ENCODE measurements at regions not wholly inside any gene's neighbourhood (a gene's known extent, or its start where the extent isn't known, plus 50 kb on each side); places are given as distances from the start of the nearest gene placed in this dataset.

DNA sequence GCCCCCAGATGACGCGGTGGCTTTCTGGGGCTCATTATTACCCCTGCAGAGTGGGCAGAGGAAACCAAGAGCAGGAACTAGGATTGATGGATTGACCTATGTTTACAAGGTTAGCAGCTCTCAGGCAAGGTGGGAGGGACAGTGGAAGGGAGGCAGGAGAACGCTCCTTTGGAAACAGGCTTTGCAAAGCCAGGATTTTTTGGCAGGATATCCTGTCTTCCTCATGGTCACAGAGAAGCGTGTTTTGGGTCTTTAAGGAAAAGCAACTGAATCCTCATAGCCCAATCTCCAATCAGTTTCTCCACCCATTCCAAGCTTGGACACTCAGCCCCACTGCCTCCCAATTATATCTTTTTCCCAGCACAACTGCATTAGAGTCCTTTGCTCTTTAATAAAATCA, 105.6 kb upstream of the SOD1 start:
- peaks cover 22 to 46% (median 37%) of the 10 kb centered on the region in 10 experiments for H3K4me1 ChIP-seq
- H3K4me3 ChIP-seq = no peak overlapping the region
- no peak overlapping the region for H3K27ac ChIP-seq
- TF ChIP-seq Cebpa-rat (IDR thresholded peaks at IDR 0.05) = no peak
- peaks cover 0 to 13% (median 0%) of the 10 kb centered on the region in 11 experiments; a peak in 1 of 22 replicates for H3K36me3 ChIP-seq
- H4K20me1 ChIP-seq = peaks cover 0 to 60% (median 6%) of the 10 kb centered on the region in 11 experiments; a peak in 9 of 22 replicates
- H3K27me3 ChIP-seq = peaks cover 11 to 28% (median 15%) of the 10 kb centered on the region in 11 experiments; a peak in 16 of 22 replicates
- H3K9me3 ChIP-seq (replicated peaks in 1 of 11) = peaks cover 0 to 13% (median 3%) of the 10 kb centered on the region in 11 experiments; a peak in 2 of 22 replicates
- H3K4me2 ChIP-seq = peak overlapping the region; percentile 39 to 76 (median 59); a peak in 19 of 22 replicates
- H3K9ac ChIP-seq = no peak overlapping the region

DNA sequence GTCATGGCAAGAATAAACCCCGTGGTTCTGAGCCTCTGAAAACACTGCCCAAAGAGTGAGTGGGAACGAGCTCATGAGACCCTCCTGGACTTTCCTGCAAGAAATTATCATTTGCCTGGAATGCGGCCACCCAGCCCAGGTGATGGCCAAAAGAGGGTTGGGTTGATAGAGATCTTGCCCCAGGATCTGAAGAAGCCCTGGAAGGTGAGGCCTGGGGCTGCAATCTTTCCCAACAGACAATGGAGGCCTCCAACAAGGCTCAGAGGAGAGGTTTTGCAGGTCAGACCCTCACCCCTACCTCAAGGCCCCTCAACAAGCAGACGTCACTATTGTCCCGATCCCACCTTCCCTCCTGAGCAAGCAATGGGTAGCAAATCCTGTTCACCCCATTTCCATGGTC, 106.0 kb upstream of the SOD1 start:
- Histone ChIP-seq H3K9me3 (replicated peaks in 1 of 11) (peaks cover 0 to 13% (median 3%) of the 10 kb centered on the region in 11 experiments; a peak in 2 of 22 replicates), H4K20me1 (peaks cover 0 to 59% (median 6%) of the 10 kb centered on the region in 11 experiments; a peak in 9 of 22 replicates), H3K36me3 (peaks cover 0 to 13% (median 0%) of the 10 kb centered on the region in 11 experiments; a peak in 1 of 22 replicates), H3K4me2 (peak overlapping the region in 6 of 11 experiments; percentile 51 to 76 (median 70); a peak in 7 of 22 replicates), H3K27ac (no peak overlapping the region), H3K4me1 (peaks cover 22 to 46% (median 37%) of the 10 kb centered on the region in 10 experiments), H3K27me3 (peaks cover 11 to 25% (median 15%) of the 10 kb centered on the region in 11 experiments; a peak in 16 of 22 replicates), H3K9ac (no peak overlapping the region), H3K4me3 (no peak overlapping the region)
- TF ChIP-seq Cebpa-rat (IDR thresholded peaks at IDR 0.05) = no peak

DNA sequence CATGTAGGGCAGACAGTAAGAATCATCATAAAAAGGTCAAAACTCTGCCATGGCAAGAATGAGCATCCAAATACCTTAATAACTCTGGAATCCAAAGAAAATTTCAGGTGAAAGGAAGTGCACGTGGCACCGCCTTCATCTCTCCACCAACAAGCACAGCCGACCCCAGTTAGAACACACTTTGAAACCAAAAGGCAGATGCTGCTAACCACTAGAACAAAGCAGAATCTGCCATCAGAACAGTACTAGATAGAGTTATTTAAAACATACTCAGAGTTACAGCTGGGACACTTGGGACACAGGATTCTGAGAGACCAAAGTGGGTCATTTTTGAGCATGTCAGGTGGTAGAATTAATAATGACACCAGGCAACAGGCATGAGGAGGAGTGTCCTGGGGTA, 106.7 kb upstream of the SOD1 start:
- Histone ChIP-seq H3K27ac (no peak overlapping the region), H3K9ac (no peak overlapping the region), H3K27me3 (peaks cover 9 to 19% (median 13%) of the 10 kb centered on the region in 11 experiments; a peak in 16 of 22 replicates), H4K20me1 (peaks cover 0 to 52% (median 6%) of the 10 kb centered on the region in 11 experiments; a peak in 9 of 22 replicates), H3K4me1 (peaks cover 22 to 42% (median 37%) of the 10 kb centered on the region in 10 experiments), H3K4me2 (no peak overlapping the region), H3K36me3 (peaks cover 0 to 13% (median 0%) of the 10 kb centered on the region in 11 experiments; a peak in 1 of 22 replicates), H3K4me3 (no peak overlapping the region), H3K9me3 (replicated peaks in 1 of 11) (peaks cover 0 to 13% (median 3%) of the 10 kb centered on the region in 11 experiments; a peak in 2 of 22 replicates)
- TF ChIP-seq Cebpa-rat (IDR thresholded peaks at IDR 0.05) = no peak

DNA sequence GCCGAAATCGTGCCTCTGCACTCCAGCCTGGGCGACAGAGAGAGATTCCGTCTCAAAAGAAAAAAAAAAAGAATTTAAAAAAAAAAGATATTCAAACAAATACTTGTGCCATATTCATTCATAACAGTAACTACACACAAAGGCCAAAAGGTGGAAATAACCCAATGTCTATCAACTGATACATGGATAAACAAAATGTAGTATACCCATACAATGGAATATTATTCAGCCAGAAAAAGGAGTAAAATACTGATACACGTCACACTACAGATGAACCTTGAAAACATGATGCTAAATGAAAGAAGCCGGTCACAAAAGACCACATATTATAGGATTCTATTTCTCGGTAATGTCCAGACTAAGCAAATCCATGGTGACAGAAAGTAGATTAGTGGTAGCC, 109.4 kb upstream of the SOD1 start:
- Histone ChIP-seq H4K20me1 (peaks cover 0 to 31% (median 0%) of the 10 kb centered on the region in 11 experiments; a peak in 3 of 22 replicates), H3K4me1 (peaks cover 11 to 18% (median 15%) of the 10 kb centered on the region in 10 experiments), H3K4me3 (no peak overlapping the region), H3K4me2 (no peak overlapping the region), H3K27me3 (no peaks in the 10 kb centered on the region), H3K27ac (no peak overlapping the region), H3K36me3 (peaks cover 0 to 13% (median 0%) of the 10 kb centered on the region in 11 experiments; a peak in 1 of 22 replicates), H3K9me3 (replicated peaks in 1 of 11) (peaks cover 0 to 13% (median 3%) of the 10 kb centered on the region in 11 experiments; a peak in 2 of 22 replicates), H3K9ac (no peak overlapping the region)
- TF ChIP-seq Cebpa-rat (IDR thresholded peaks at IDR 0.05) = no peak

DNA sequence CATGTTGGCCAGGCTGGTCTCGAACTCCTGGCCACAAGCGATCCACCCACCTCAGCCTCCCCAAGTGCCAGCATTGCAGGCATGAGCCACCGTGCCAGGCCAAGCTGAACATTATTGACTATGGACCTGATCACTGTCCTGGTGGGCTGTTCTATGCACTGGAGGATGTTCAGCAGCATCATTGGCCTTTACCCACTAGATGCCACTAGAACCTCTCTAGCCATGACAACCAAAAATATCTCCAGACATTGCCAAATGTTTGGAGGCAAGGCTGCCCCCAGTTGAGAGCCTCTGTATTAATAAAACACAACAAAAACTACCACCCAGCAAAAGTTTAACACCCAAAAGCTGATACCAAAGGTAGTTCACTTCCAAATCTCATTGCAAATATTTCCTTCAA, 110.8 kb upstream of the SOD1 start:
- no peak for TF ChIP-seq Cebpa-rat (IDR thresholded peaks at IDR 0.05)
- no peak overlapping the region for H3K4me2 ChIP-seq

DNA sequence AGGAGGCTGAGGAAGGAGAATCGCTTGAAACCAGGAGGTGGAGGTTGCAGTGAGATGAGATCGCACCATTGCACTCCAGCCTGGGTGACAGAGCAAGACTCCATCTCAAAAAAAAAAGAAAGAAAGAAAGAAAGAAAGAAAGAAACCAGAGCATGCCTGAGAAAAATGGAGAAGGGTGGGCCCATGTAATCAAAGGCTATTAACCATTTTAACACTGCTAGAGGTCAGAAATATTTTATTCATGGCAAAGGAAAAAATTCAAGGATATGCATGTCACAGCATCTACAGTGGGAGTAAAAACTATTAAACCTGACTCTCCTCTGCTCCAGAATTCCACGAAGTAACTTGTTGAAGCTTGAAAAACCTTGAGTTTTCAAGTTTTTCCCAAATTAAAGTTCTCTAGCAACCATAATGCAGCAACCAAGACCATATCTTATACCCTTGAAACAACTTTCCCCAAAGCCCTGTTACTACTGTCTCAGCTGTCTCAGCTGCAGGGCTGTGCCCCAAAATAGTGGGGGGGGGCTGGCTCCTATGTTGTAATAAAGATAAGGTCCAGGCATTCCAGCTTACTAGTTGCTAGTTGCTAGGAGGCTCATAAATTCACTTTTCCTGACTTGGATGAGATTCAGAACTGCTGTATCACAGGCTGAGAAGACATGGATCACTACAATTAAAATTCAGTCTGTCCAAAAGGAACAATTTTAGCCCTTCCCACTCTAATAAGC, 112.9 kb upstream of the SOD1 start:
- no peak overlapping the region for H3K9ac ChIP-seq
- peaks cover 0 to 13% (median 3%) of the 10 kb centered on the region in 11 experiments; a peak in 2 of 22 replicates for H3K9me3 ChIP-seq (replicated peaks in 1 of 11)
- no peak for TF ChIP-seq Cebpa-rat (IDR thresholded peaks at IDR 0.05)

More for the DNA sequence above, 110.8 kb upstream of the SOD1 start:
- H4K20me1 ChIP-seq = peaks cover 0 to 26% (median 0%) of the 10 kb centered on the region in 11 experiments; a peak in 3 of 22 replicates
- peaks cover 0 to 13% (median 3%) of the 10 kb centered on the region in 11 experiments; a peak in 2 of 22 replicates for H3K9me3 ChIP-seq (replicated peaks in 1 of 11)
- peaks cover 0 to 4% (median 2%) of the 10 kb centered on the region in 10 experiments; a peak in 13 of 20 replicates for H3K4me1 ChIP-seq
- H3K4me3 ChIP-seq = no peak overlapping the region
- H3K36me3 ChIP-seq = peaks cover 0 to 13% (median 0%) of the 10 kb centered on the region in 11 experiments; a peak in 1 of 22 replicates
- no peak overlapping the region for H3K9ac ChIP-seq
- H3K27me3 ChIP-seq = no peaks in the 10 kb centered on the region
- no peak overlapping the region for H3K27ac ChIP-seq

DNA sequence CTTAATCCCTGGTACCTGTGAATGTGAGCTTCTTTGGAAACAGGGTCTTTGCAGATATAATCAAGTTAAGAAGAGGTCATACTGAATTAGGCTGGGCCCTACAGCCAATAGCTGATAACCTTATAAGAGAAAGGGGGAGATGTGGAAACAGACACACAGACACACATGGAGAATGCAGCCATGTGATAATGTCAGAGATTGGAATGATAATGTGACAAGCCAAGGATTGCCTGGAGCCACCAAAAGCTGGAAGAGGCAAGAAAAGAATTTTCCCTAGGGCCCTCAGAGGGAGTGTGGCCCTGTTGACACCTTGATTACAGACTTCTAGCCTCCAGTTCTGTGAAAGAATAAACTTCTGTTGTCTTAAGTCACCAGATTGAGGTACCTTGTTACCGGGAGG, 114.5 kb upstream of the SOD1 start:
- Histone ChIP-seq H3K27me3 (no peaks in the 10 kb centered on the region), H3K9ac (no peak overlapping the region), H3K4me2 (no peak overlapping the region), H3K36me3 (peaks cover 0 to 8% (median 0%) of the 10 kb centered on the region in 11 experiments; a peak in 2 of 22 replicates), H4K20me1 (peaks cover 0 to 32% (median 0%) of the 10 kb centered on the region in 11 experiments; a peak in 2 of 22 replicates), H3K4me3 (no peak overlapping the region), H3K9me3 (replicated peaks in 1 of 11) (peaks cover 0 to 7% (median 0%) of the 10 kb centered on the region in 11 experiments; a peak in 2 of 22 replicates), H3K27ac (no peak overlapping the region), H3K4me1 (no peaks in the 10 kb centered on the region)
- TF ChIP-seq Cebpa-rat (IDR thresholded peaks at IDR 0.05) = no peak

More for the DNA sequence above, 112.9 kb upstream of the SOD1 start:
- no peak overlapping the region for H3K4me3 ChIP-seq
- H3K36me3 ChIP-seq = peaks cover 0 to 13% (median 0%) of the 10 kb centered on the region in 11 experiments; a peak in 2 of 22 replicates
- peaks cover 0 to 36% (median 0%) of the 10 kb centered on the region in 11 experiments; a peak in 2 of 22 replicates for H4K20me1 ChIP-seq
- H3K27ac ChIP-seq = no peak overlapping the region
- no peak overlapping the region for H3K4me2 ChIP-seq
- H3K4me1 ChIP-seq = no peaks in the 10 kb centered on the region
- no peaks in the 10 kb centered on the region for H3K27me3 ChIP-seq

DNA sequence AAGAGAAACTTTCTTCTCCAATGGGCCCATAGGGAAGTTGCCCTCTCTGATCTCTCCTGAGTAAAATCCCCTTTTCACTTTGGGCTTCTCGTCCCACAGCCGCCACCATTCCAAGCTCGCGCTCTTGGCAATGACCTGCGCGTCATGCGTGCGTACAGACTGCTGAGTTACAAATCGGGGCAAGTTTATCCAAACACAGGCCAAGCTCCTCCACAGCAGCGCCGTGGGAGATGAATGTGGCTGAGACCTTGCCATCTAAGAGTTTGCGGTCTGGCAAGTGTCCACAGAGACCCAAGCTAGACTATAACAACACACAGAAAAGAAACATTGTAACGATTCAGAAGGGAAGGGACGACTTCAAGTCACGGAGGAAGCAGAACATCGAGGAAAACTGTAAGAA, 116.3 kb upstream of the SOD1 start:
- no peaks in the 10 kb centered on the region for H3K9me3 ChIP-seq (replicated peaks in 1 of 11)
- no peak overlapping the region for H3K4me3 ChIP-seq
- peaks cover 0 to 34% (median 0%) of the 10 kb centered on the region in 11 experiments; a peak in 2 of 22 replicates for H4K20me1 ChIP-seq
- no peak overlapping the region for H3K9ac ChIP-seq
- no peaks in the 10 kb centered on the region for H3K4me1 ChIP-seq
- TF ChIP-seq Cebpa-rat (IDR thresholded peaks at IDR 0.05) = no peak
- no peak overlapping the region for H3K4me2 ChIP-seq
- peaks cover 0 to 8% (median 0%) of the 10 kb centered on the region in 11 experiments; a peak in 1 of 22 replicates for H3K36me3 ChIP-seq
- H3K27me3 ChIP-seq = no peaks in the 10 kb centered on the region
- no peak overlapping the region for H3K27ac ChIP-seq

DNA sequence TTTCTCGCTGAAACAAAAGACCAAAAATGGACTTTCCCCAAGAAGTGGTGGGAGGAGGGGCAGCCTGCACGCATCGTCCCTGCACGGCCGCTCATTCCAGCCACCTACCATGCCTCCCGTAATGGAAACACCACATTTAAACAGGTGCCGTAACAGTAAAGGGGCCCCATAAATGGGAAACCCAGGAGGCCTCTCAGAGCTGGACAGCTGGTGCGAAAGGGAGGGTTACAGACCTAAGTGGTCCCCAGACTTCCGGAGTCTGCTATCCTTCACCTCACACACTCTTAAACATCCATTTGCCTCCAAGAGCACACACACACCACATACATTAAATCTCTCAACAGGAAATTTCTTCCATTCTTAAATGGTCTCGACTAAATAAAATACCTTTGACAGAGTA, 120.7 kb upstream of the SOD1 start:
- Histone ChIP-seq H3K4me1 (no peaks in the 10 kb centered on the region), H3K9ac (no peak overlapping the region), H3K36me3 (peaks cover 0 to 15% (median 6%) of the 10 kb centered on the region in 11 experiments; a peak in 11 of 22 replicates), H3K27me3 (no peaks in the 10 kb centered on the region), H3K27ac (no peak overlapping the region), H3K4me3 (no peak overlapping the region), H3K9me3 (replicated peaks in 1 of 11) (no peaks in the 10 kb centered on the region), H3K4me2 (no peak overlapping the region), H4K20me1 (peaks cover 0 to 25% (median 0%) of the 10 kb centered on the region in 11 experiments; a peak in 2 of 22 replicates)
- no peak for TF ChIP-seq Cebpa-rat (IDR thresholded peaks at IDR 0.05)

All from BLaER1 treated with 17β-estradiol and CSF1 and Interleukin-3, amounts not matched to agents 10 nM and 100 nM (cell line).